ENCODE measurements at regions not wholly inside any gene's neighbourhood (a gene's known extent, or its start where the extent isn't known, plus 50 kb on each side); places are given as distances from the start of the nearest gene placed in this dataset.

- DNase-seq (ENCODE audit: low read depth, low spot score), result no peak
These were observed 141.7 kb downstream of the NDUFA10 start for GRCh38 chr2:239883326-239884050.

GRCh38 chr2:239882781-239883180, 142.4 kb downstream of the NDUFA10 start:
- DNase-seq (ENCODE audit: low read depth, low spot score), result no peak

GRCh38 chr2:239882331-239882732, 142.8 kb downstream of the NDUFA10 start:
- peak; percentile 27 for DNase-seq (ENCODE audit: low read depth, low spot score)

DNA sequence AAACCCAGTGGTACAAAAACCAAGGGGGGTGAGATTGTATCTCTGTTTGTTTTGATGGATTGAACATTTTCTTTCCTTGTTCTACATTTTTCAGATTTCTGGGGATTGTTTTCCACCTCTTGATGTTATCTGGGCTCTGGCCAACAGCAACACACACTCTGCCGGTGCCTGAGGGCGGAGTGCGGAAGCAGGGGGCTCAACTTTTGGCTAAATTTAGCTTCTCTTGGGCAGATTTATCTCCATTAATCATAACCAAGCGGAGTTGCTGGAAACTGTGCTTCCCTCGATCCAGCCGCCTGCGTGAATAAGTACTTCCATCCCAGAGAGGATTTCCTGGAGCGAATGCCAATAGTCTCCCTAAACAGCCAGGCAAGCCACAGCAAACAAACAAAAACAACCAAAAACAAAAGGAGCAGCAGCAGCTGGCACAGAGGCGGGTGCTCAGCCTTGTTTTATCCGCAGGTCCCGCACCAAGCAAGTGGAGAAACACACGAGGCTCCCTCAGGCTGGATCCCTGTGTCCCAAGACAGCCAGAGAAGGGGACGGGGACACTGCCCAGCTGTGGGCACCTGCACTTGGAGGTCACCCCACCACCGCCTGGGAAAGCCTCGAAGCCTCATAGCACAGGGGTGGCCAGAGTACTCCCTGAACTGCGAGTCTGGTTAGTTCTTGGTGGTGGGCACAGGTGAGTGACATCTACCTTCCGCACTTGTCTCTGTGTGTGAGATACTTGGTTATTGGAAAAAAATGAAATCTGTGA, 143.4 kb downstream of the NDUFA10 start:
- DNase-seq (ENCODE audit: low read depth, low spot score), result peak; percentile 25

DNA sequence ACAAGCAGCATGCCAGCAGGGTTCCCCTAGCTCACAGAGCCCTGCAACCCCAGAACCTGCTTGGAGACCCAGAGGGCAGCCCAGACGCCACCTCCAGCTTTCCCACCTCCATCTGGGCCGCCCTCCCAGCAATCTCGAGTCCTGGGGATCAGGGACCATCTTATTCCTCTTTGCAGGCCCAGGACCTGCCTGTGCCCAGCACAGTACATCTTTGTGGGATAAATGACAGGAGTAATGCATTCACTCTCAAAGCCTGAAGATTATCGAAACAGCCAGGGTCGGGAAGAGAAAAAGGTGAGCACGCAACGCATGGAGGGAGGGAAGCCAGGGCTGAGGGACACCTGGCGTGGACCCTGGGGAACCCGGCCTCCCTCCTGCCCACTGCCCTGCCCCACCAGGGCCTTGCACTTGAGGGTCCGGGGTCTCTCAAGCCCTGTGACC, 144.1 kb downstream of the NDUFA10 start:
- DNase-seq (ENCODE audit: low read depth, low spot score), result no peak

DNA sequence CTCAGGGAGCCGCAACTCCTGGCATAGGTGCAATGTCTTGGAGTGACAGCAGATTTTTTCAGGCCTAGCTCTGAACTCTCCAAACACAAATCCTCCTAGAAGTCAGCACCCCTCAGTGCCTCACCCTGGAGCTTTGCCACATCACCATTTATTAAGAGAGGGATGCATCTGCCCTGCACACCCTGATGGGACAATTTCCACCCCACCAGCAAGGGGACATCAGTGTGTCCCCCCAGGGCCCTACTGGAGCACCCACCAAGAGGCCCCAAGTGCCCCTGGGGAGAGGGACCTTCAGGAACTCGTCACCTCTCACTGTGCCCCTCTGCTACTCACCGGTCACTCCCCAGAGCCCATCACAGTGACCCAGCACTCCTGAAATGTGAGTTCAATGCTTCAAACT, 144.7 kb downstream of the NDUFA10 start:
- no peak for DNase-seq (ENCODE audit: low read depth, low spot score)

- no peak for DNase-seq (ENCODE audit: low read depth, low spot score)
These were observed 145.6 kb downstream of the NDUFA10 start for GRCh38 chr2:239879423-239880084.

GRCh38 chr2:239878686-239879085, 146.5 kb downstream of the NDUFA10 start:
- no peak for DNase-seq (ENCODE audit: low read depth, low spot score)

DNA sequence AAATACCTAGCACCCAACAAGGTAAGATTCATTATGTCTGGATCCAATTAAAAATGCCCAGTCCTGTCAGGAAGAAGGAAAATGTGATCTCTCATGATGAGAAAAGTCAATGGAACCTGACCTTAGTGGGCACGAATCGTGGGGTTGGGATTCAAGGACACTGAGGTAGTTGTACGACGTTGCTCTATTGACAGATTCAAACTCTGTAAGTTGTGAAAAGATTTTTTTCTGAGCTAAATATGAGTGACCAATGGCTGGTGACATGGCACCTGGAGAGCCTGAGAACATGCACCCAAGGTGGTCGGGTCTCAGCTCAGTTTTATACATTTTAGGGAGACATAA, 148.2 kb downstream of the NDUFA10 start:
- no peak for DNase-seq (ENCODE audit: low read depth, low spot score)

DNA sequence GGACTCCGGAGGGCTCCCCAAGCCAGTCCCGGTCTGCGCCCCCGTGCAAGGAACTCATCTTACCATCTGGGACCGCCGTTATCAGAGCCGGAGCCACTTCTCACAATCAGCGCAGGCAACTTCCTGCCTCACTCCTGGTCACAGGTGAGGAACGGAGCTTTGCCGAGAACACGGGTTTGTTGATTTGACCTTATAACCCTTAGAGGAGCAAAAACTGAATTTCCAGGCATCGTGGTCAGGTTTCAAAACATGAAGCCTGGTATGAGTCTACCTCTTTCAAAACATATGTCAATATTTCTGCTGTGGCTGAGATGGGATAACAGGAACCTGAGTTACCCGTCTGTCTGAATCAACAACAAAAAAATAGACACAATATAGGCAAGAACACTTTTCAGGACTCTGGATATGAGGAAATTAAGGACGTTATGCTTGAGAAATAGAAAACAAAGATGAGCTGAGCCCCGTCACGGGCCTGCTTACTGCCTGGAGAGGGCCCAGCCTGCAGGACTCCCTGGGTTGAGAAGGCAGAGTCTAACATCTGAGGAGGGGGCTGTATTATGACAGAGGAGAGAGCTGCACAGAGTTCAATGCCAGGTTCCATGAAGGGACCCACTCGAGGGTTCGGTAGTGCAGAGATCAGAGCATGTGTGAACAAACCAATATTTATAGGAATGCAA, 148.7 kb downstream of the NDUFA10 start:
- no peak for DNase-seq (ENCODE audit: low read depth, low spot score)

- DNase-seq (ENCODE audit: low read depth, low spot score), result no peak
These were observed 150.3 kb downstream of the NDUFA10 start for GRCh38 chr2:239874636-239875356.

DNA sequence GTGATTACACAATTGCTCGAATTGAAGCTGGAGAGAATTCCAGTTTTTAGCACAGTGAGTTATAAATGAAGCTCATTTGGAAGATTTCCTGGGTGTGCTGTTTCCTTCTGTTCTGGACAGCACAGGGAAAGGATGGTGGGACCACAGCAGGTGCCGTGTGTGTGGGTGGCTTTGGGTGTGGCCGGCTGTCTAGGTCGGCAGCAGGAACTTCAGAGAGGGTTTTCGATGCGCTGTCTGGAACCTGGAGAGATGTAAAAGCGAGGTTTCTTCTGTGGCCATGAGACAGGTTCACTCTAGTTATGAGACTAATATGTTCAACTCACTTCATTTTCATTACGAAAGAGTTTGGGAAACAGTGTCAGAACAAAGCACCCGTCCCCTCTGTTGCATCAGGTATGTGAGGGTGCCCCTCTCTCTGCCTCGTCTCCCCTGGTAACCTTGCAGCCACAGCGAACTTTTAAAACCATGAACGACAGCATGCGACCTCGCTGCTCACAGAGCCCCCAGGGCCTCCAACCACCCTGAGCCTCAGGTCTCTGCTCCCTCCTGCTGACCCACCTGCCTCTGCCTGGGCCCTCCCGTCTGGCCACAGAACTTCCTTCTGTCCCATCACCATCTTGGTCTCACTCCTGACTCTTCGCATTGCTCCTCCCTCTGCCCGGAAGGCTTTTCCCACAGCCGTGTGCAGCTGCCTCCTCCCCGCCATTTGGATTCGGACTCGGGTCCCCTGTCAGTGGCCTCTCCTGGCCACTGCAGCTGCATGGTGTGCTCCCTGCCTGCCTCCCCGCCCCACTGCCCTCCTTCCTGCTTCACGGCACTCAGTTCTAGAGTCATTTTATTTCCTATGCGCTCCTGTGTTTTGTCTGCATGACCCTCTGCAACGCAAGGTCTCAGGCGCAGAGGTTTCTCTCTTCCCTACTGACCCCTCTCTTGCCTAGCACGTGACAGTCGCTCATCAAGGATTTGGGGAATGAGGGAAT, 151.2 kb downstream of the NDUFA10 start:
- DNase-seq (ENCODE audit: low read depth, low spot score), result no peak

DNA sequence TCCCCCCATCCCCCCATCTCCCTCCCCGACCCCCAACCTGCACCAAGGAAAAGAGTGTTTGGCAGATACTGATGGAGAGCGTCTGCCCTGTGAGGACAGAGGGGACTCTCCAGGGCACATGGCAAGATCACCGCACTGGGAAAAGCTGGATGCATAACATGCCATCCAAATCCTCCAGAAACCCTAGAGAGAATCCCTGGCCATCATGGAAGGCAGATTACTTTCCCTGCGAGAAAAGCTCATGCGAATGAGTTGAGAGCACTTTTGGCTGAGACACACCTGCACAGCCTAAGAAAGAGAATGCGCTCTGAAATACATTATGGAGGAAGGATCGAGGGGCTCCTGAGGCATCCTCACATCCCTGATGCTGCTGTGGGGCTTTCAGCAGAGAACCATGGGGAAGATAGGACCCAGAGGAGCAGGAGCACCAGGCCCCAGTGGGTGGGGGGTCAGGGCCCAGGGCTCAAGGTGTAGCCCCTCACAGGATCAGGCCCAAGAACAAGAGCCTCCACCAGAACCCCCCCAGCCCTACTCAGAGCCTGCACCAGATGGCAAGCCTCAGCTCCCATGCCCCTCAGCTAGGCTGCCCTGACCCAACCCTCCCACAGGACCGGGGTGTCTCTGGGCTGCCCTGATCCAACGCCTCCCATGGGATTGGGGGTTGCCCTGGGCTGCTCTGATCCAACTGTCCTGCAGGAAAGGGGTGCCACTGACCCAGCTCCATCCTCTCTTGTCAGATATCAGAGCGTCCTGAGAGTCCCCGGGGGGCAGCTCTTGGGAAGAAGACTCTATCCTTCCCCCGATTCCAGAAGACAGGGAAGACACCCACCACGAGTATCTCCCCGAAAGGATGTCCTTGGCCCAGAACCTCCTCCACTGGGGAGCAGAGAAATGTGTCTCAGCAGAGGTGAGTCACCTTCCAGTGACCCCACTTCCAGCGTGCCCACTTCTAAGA, 153.4 kb downstream of the NDUFA10 start:
- DNase-seq (ENCODE audit: low read depth, low spot score), result no peak

- no peak for DNase-seq (ENCODE audit: low read depth, low spot score)
These were observed 154.3 kb downstream of the NDUFA10 start for GRCh38 chr2:239870863-239871262.

- DNase-seq (ENCODE audit: low read depth, low spot score), result no peak
These were observed 154.9 kb downstream of the NDUFA10 start for GRCh38 chr2:239870276-239870675.

DNA sequence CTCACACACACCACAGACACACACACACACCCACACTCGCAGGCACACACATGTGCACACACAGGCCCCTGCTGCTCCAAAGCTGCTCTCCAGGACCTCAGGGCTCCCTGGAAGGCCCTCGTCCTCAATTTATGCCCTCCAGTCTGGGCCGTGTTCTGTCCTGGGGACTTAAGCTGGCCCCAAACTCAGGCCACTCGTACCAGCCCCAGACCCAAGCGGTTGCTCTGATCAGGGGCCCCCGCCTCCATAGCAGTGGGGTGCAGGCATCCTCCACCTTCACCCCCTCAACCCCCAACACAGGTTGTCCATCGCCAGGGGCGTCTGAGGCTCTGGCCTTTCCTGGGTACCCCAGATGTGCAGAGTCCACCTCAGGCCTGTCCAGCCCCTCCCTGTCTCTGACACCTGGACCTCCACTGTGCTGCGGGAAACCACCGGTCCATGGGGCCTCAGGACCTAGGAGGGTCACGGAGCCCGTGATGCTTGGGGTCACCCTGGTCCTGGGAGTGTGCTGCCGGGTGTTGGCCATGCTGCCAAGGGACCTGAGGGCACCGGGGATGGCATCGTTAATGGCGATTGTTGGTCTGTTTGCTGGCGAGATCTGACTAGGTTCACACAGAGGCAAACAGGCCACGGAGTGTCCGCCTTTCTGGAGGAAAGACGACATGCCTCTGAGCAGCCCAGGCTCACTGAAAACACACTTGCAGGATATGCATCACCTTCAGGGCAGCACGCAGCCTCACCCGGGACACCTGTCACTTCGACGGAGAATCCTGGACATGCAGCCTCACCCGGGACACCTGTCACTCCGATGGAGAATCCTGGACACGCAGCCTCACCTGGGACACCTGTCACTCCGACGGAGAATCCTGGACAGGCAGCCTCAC, 155.6 kb downstream of the NDUFA10 start:
- no peak for DNase-seq (ENCODE audit: low read depth, low spot score)

GRCh38 chr2:239868556-239869181, 156.5 kb downstream of the NDUFA10 start:
- no peak for DNase-seq (ENCODE audit: low read depth, low spot score)

DNA sequence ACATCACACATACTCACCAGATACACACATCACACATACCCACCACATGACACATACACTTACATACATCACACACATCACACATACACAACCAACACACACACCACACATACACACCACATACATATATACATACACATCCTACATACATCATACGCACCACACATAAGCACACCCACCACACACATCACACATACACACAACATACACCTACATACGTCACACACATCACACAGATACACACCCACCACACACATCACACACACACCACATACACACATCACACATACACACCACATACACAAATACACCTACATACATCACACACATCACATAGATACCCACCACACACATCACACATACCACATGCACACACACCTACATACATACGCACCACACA, 158.4 kb downstream of the NDUFA10 start:
- no peak for DNase-seq (ENCODE audit: low read depth, low spot score)
